ENCODE measurements at regions not wholly inside any gene's neighbourhood (a gene's known extent, or its start where the extent isn't known, plus 50 kb on each side); places are given as distances from the start of the nearest gene placed in this dataset.

- TF ChIP-seq CTCF (IDR thresholded peaks at IDR 0.05; ENCODE audit: low read depth, low read length, poor library complexity, severe bottlenecking) (no peak), EZH2phosphoT487 (IDR thresholded peaks at IDR 0.05; ENCODE audit: borderline replicate concordance, low read length) (no peak)
These were observed 1250.5 kb downstream of the BRD1 start for GRCh38 chr22:48577014-48577690.
